Muscle of leg (tissue), 3 donors: ENCODE measurements at regions not wholly inside any gene's neighbourhood (a gene's known extent, or its start where the extent isn't known, plus 50 kb on each side); places are given as distances from the start of the nearest gene placed in this dataset.
"Not testable (repeated sequence)": the region's sequence is repeated elsewhere in the genome, so short reads cannot be mapped to it uniquely, and the experiment has no call there.

Source experiments
- DNase-seq: peaks from one replicate; pipeline ENCODE4 v3.0.0; 2013
- H3K27ac ChIP-seq: one replicate; pipeline ENCODE4 v1.5.1; 2013; ENCODE audit warnings: mild to moderate bottlenecking, low read length, control low read depth
- H3K27me3 ChIP-seq: one replicate; pipeline ENCODE4 v1.6.1; 2013; ENCODE audit warnings: low read length; ENCODE audit not compliant: control insufficient read depth, insufficient read depth
- H3K36me3 ChIP-seq: one replicate; pipeline ENCODE4 v1.6.1; 2013; ENCODE audit warnings: low read length; ENCODE audit not compliant: control insufficient read depth, insufficient read depth
- H3K4me1 ChIP-seq: one replicate; pipeline ENCODE4 v1.6.1; 2013; ENCODE audit warnings: low read length; ENCODE audit not compliant: control insufficient read depth, insufficient read depth
- H3K4me3 ChIP-seq: one replicate; pipeline ENCODE4 v1.5.1; 2013; ENCODE audit warnings: low read length, control low read depth
- H3K9me3 ChIP-seq: replicated peaks from 2 replicates; pipeline ENCODE4 v1.6.1; 2013; ENCODE audit warnings: low read depth, low read length; ENCODE audit not compliant: control insufficient read depth
- WGBS: methylation state at CpG from one replicate; pipeline ENCODE4 v1.1.5; 2013; ENCODE audit warnings: missing lambda C conversion rate; ENCODE audit not compliant: insufficient coverage; 5-methylcytosine and 5-hydroxymethylcytosine counted together

DNA sequence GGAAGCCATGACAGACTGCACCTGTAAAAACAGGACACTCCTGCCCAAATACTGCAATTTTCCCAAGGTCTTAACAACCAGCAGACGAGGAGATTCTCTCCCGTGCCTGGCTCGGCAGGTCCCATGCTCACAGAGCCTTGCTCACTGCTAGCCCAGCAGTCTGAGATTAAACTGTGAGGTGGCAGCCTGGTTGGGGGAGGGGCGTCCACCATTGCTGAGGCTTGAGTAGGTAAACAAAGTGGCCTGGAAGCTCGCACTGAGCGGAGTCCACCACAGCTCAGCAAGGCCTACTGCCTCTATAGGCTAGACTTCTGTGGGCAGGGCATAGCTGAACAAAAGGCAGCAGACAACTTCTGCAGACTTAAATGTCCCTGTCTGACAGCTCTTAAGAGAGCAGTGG lies 80.3 kb downstream of the ANXA5 start:
- WGBS = 74% methylated on average over 3 of the region's 6 CpGs
- H3K27ac ChIP-seq, DNase-seq, H3K9me3 ChIP-seq, H3K4me3 ChIP-seq, H3K36me3 ChIP-seq, H3K27me3 ChIP-seq, H3K4me1 ChIP-seq: not testable (repeated sequence)

DNA sequence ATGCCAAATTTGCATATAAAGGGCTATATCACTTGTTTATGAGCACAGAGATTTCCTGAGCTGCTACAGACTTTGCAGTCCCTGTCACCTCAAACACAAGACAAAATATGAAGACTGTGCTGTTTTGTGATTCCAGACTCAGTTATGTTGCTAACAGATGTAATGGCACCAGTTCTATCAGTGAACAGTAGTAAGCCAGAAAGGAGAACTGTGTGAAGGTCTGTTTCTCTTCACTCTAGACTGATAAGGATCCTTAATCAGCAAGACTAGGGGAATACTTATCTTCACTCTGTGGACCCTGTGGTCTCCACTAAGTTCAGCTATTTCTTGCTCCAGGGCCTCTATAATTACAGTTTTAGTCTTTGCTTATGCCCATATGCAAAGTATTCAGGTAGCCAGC lies 82.7 kb downstream of the ANXA5 start:
- Histone ChIP-seq H3K4me1 (no peaks in the 10 kb centered on the region), H3K36me3 (no peaks in the 10 kb centered on the region), H3K4me3 (no peak overlapping the region), H3K27me3 (no peaks in the 10 kb centered on the region), H3K27ac (no peak overlapping the region), H3K9me3 (no peaks in the 10 kb centered on the region)
- no peak for DNase-seq

DNA sequence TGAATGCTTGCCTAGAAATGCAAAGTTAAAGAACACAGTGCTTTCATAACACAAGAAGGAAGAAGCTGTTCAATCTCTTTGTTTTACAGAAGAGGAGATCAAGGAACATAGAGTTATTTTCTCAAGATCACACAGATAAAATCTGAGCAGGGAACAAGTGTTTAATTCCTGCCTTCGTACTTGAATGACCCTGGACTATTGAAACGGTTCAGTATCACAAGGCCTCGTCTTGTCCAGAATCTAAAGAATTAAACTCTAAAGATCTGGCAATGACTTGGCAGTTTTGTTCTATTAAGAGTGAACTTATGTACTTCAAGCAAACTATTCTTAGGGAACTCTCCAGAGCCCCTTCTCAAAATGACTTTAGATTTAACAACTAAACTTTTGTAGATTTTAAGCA lies 97.7 kb downstream of the ANXA5 start:
- no peaks in the 10 kb centered on the region for H3K36me3 ChIP-seq
- H3K9me3 ChIP-seq = no peaks in the 10 kb centered on the region
- no CpG with 5 or more reads among the region's 3 CpGs for WGBS
- no peaks in the 10 kb centered on the region for H3K27me3 ChIP-seq
- DNase-seq = no peak
- H3K4me1 ChIP-seq = no peaks in the 10 kb centered on the region
- no peak overlapping the region for H3K4me3 ChIP-seq
- no peak overlapping the region for H3K27ac ChIP-seq

DNA sequence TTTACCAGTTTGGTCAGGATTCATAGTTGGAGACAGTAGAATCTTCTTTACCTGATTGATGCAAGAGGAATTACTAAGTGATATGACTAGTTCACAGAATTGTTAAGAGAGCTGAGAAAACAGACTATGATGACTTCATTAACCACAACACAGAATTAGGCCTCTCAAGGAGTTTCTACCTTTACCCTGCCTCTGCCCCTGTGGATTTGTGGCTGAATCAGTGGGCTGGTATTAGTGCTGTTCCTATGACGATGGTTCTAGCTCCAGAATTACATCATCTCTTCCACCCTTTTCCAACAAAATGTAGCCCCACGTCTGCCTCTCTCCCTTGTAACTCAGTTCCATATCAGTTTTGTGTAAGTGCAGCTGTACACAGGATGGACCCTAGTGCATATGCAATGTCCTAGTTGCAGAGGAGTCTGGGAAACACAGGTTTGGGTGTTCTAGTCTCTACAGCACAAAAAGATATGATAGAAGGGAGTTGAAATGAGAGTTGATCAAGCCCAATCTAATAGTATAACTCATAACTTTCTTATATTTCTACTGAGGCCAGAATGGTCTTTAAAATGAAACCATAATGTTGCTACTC lies 99.3 kb downstream of the ANXA5 start:
- Histone ChIP-seq H3K4me3 (no peak overlapping the region), H3K27ac (no peak overlapping the region), H3K4me1 (no peaks in the 10 kb centered on the region), H3K36me3 (no peaks in the 10 kb centered on the region), H3K9me3 (no peaks in the 10 kb centered on the region), H3K27me3 (no peaks in the 10 kb centered on the region)
- WGBS = no CpG with 5 or more reads among the region's 2 CpGs
- DNase-seq = no peak

DNA sequence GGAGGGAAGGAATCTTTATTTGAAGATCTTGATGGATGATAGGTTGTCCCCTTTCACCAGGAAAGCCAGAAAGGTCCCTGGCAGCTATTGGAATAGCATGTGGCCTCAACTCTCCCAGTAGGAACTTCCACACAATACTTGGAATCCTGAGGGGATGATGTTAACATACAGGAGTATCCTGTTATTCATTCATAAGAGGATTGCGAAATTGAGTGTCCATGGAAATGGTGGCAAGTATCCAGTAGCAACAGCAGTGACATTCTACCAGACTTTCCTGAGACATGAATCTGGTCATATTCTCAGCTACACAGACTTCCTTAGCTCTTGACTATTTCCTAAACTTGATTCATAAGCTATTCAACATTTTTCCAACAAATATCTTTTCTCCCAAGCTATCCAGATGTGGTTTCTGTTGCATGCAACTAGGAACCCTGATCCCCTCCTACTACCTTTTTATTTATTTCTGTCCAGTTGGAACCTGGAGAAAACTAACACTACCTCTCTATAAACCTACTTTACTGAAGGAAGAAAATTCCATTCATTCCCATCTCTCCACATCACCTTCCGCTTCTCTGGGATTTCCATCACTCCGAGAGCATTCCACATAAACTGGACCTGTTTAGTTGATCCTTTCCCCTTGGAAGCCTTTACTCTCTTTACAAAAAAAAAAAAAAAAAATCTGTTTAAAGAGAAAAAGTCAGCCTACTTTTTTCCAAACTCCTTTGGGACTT lies 101.8 kb downstream of the ANXA5 start:
- no peaks in the 10 kb centered on the region for H3K9me3 ChIP-seq
- H3K36me3 ChIP-seq = no peaks in the 10 kb centered on the region
- no peak overlapping the region for H3K4me3 ChIP-seq
- peak overlapping the region; percentile 13 for H3K27ac ChIP-seq
- peak; percentile 58 for DNase-seq
- H3K27me3 ChIP-seq = no peaks in the 10 kb centered on the region
- WGBS = no CpG with 5 or more reads among the region's 3 CpGs
- no peaks in the 10 kb centered on the region for H3K4me1 ChIP-seq

DNA sequence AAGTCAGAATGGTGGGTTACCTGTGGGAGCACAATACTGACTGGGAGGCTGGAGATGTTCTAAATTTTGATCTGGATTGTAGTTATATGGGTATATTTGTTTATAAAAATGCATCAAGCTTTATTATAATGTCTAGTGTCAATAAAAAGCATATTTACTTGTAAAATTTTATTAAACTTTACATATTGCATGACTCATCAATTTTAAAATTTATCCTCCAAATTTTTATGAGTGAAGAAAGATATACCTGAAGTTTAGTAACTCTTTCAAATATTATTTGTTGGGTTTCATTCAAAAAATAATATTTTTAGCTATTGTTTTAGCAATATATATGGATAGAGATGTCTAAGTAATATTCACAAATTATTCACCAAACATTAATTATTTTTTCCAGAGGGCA lies 103.0 kb downstream of the ANXA5 start:
- no peak overlapping the region for H3K4me3 ChIP-seq
- no peak overlapping the region for H3K27ac ChIP-seq
- no peak for DNase-seq
- H3K27me3 ChIP-seq = no peaks in the 10 kb centered on the region
- H3K36me3 ChIP-seq = no peaks in the 10 kb centered on the region
- H3K9me3 ChIP-seq = no peaks in the 10 kb centered on the region
- H3K4me1 ChIP-seq = no peaks in the 10 kb centered on the region

DNA sequence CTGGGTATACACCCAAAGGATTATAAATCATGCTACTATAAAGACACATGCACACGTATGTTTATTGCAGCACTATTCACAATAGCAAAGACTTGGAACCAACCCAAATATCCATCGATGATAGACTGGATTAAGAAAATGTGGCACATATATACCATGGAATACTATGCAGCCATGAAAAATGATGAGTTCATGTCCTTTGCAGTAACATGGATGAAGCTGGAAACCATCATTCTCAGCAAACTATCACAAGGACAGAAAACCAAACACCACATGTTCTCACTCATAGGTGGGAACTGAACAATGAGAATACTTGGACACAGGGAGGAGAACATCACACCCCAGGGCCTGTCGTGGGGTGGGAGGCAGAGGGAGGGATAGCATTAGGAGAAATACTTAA lies 104.5 kb downstream of the ANXA5 start:
- not testable (repeated sequence) for H3K4me3 ChIP-seq, H3K36me3 ChIP-seq, DNase-seq, H3K27ac ChIP-seq, H3K9me3 ChIP-seq, H3K4me1 ChIP-seq, H3K27me3 ChIP-seq
- no CpG with 5 or more reads among the region's 3 CpGs for WGBS

DNA sequence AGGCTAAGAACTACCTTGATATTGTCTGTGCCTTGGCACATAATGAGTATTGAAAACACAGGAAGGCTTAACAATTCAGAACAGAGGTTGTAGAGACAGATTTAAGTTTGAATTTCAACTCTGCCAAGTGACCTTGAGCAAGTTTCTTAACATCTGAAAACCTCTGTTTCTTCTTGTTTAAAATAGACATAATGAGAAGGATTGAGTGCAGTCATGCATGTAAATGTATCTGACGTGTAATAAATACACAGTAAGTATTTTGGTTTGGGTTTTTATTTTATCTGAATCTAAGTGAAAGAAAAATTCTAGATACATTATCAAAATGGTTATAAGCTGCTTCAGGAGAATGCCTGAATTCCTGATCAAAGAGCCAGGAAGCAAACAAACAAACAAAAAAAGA lies 111.9 kb downstream of the ANXA5 start:
- DNase-seq = no peak
- Histone ChIP-seq H3K9me3 (no peaks in the 10 kb centered on the region), H3K27ac (no peak overlapping the region), H3K27me3 (no peaks in the 10 kb centered on the region), H3K36me3 (no peaks in the 10 kb centered on the region), H3K4me3 (no peak overlapping the region), H3K4me1 (no peaks in the 10 kb centered on the region)
- WGBS = no CpG with 5 or more reads among the region's 1 CpG

DNA sequence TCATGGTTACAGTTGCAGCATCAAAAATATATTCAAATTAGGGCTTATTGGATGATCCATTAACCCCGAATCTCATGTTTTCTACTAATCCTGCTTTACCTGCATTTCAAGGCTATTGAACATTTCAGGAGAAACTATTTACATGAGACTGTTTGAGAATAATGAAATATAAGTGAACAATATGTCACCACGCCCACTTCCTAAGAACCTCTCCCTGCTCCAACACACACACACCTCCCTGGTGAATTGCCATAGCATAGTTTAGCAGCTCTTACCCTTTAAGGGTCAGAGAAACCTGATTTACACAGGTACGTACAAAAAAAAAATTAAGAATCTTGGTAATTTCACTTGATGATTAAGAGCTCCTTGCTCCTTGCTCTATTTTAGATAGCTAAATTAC lies 113.4 kb downstream of the ANXA5 start:
- H3K36me3 ChIP-seq = no peaks in the 10 kb centered on the region

DNA sequence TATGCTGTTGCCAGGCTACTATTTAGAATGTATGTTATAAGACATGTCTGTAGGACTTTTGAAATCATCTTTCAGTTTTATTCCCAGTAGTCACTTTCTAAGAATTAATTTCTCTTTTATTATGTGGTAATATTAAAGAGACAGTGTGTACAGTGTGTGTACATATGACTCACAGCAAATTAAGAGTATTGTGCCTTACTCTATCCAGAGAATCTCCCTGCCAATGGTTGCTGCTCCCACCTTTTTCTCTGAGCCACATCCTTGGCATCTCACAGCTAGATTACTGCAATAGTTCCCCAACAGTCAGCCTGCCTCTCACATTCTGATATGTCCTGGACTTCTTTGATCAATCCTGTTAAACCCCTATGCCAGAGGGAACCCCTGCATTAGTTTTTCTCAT lies 114.5 kb downstream of the ANXA5 start:
- Histone ChIP-seq H3K4me1 (no peaks in the 10 kb centered on the region), H3K27ac (no peak overlapping the region), H3K36me3 (no peaks in the 10 kb centered on the region), H3K9me3 (no peaks in the 10 kb centered on the region), H3K27me3 (no peaks in the 10 kb centered on the region), H3K4me3 (no peak overlapping the region)
- no peak for DNase-seq

More for the DNA sequence above, 113.4 kb downstream of the ANXA5 start:
- no peak overlapping the region for H3K27ac ChIP-seq
- H3K9me3 ChIP-seq = no peaks in the 10 kb centered on the region
- DNase-seq = no peak
- no peaks in the 10 kb centered on the region for H3K27me3 ChIP-seq
- no peak overlapping the region for H3K4me3 ChIP-seq
- H3K4me1 ChIP-seq = no peaks in the 10 kb centered on the region
- no CpG with 5 or more reads among the region's 3 CpGs for WGBS

DNA sequence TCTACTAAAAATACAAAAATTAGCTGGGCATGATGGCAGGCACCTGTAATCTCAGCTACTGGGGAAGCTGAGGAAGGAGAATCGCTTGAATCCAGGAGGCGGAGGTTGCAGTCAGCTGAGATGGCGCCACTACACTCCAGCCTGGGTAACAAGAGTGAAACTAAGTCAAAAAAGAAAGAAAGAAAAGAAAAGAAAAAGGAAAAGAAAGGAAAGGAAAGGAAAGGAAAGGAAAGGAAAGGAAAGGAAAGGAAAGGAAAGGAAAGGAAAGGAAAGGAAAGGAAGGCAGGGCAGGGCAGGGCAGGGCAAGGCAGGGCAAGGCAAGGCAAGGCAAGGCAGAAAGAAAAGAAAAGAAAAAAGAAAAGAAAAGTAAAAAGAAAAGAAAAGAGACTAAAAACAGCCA lies 121.4 kb downstream of the ANXA5 start:
- not testable (repeated sequence) for H3K4me3 ChIP-seq, H3K27me3 ChIP-seq, H3K27ac ChIP-seq, H3K36me3 ChIP-seq, H3K4me1 ChIP-seq, H3K9me3 ChIP-seq, DNase-seq
- WGBS = 100% methylated on average over 3 of the region's 3 CpGs
